ENCODE measurements at regions not wholly inside any gene's neighbourhood (a gene's known extent, or its start where the extent isn't known, plus 50 kb on each side); places are given as distances from the start of the nearest gene placed in this dataset.
"Not testable (repeated sequence)": the region's sequence is repeated elsewhere in the genome, so short reads cannot be mapped to it uniquely, and the experiment has no call there.

DNA sequence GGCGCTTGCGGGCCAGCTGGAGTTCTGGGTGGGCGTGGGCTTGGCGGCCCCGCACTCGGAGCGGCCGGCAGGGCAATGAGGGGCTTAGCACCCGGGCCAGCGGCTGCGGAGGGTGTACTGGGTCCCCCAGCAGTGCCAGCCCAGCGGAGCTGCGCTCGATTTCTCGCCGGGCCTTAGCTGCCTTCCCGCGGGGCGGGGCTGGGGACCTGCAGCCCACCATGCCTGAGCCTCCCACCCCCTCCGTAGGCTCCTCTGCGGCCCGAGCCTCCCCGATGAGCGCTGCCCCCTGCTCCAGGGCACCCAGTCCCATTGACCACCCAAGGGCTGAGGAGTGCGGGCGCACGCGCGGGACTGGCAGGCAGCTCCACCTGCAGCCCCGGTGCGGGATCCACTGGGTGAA, 827.6 kb downstream of the PLOD2 start:
- TF ChIP-seq, protein P1, sequence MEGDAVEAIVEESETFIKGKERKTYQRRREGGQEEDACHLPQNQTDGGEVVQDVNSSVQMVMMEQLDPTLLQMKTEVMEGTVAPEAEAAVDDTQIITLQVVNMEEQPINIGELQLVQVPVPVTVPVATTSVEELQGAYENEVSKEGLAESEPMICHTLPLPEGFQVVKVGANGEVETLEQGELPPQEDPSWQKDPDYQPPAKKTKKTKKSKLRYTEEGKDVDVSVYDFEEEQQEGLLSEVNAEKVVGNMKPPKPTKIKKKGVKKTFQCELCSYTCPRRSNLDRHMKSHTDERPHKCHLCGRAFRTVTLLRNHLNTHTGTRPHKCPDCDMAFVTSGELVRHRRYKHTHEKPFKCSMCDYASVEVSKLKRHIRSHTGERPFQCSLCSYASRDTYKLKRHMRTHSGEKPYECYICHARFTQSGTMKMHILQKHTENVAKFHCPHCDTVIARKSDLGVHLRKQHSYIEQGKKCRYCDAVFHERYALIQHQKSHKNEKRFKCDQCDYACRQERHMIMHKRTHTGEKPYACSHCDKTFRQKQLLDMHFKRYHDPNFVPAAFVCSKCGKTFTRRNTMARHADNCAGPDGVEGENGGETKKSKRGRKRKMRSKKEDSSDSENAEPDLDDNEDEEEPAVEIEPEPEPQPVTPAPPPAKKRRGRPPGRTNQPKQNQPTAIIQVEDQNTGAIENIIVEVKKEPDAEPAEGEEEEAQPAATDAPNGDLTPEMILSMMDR (conservative IDR thresholded peaks at IDR 0.05; ENCODE audit: low read depth, low read length), result not testable (repeated sequence)
- TF ChIP-seq EZH2 (IDR thresholded peaks at IDR 0.05; ENCODE audit: borderline replicate concordance, low read depth, low read length, poor library complexity, severe bottlenecking), result not testable (repeated sequence)

All from A673 (cell line).